ENCODE measurements at regions not wholly inside any gene's neighbourhood (a gene's known extent, or its start where the extent isn't known, plus 50 kb on each side); places are given as distances from the start of the nearest gene placed in this dataset.
A peak's percentile ranks its signal among the peaks of the same experiment; 100 is the strongest.
"Not testable (repeated sequence)": the region's sequence is repeated elsewhere in the genome, so short reads cannot be mapped to it uniquely, and the experiment has no call there.

- H3K27me3 Mint-ChIP-seq (ENCODE audit: low read depth), result peaks cover 10% of the 10 kb centered on the region
- TF ChIP-seq CTCF (conservative IDR thresholded peaks at IDR 0.05), result no peak
- H3K9me3 Mint-ChIP-seq, result no peaks in the 10 kb centered on the region
- no peak for DNase-seq (ENCODE audit: low read depth, low spot score)
- no peak overlapping the region for H3K27ac Mint-ChIP-seq (ENCODE audit: unreplicated experiment)
- no peaks in the 10 kb centered on the region for H3K36me3 Mint-ChIP-seq (ENCODE audit: low read depth)
- H3K4me1 Mint-ChIP-seq, result no peaks in the 10 kb centered on the region
- no peak overlapping the region for H3K4me3 Mint-ChIP-seq
These were observed 84.4 kb upstream of the XYLT1 start for GRCh38 chr16:17555176-17555575.

- Mint-ChIP-seq H3K27ac (ENCODE audit: unreplicated experiment) (no peak overlapping the region), H3K27me3 (ENCODE audit: low read depth) (no peaks in the 10 kb centered on the region), H3K36me3 (ENCODE audit: low read depth) (no peaks in the 10 kb centered on the region), H3K4me1 (no peaks in the 10 kb centered on the region), H3K4me3 (no peak overlapping the region), H3K9me3 (peaks cover 4% of the 10 kb centered on the region)
- TF ChIP-seq CTCF (conservative IDR thresholded peaks at IDR 0.05), result no peak
- no peak for DNase-seq (ENCODE audit: low read depth, low spot score)
These were observed 81.6 kb upstream of the XYLT1 start for GRCh38 chr16:17552351-17552750.

- H3K27ac Mint-ChIP-seq (ENCODE audit: unreplicated experiment); H3K27me3 Mint-ChIP-seq (ENCODE audit: low read depth); H3K4me1 Mint-ChIP-seq; H3K9me3 Mint-ChIP-seq; H3K4me3 Mint-ChIP-seq; DNase-seq (ENCODE audit: low read depth, low spot score); H3K36me3 Mint-ChIP-seq (ENCODE audit: low read depth): not testable (repeated sequence)
These were observed 80.9 kb upstream of the XYLT1 start for GRCh38 chr16:17551682-17552081.

- H3K27me3 Mint-ChIP-seq (ENCODE audit: low read depth), result no peaks in the 10 kb centered on the region
- H3K4me1 Mint-ChIP-seq, result no peaks in the 10 kb centered on the region
- TF ChIP-seq CTCF (conservative IDR thresholded peaks at IDR 0.05), result no peak
- no peak overlapping the region for H3K27ac Mint-ChIP-seq (ENCODE audit: unreplicated experiment)
- peaks cover 15% of the 10 kb centered on the region for H3K9me3 Mint-ChIP-seq
- no peak for DNase-seq (ENCODE audit: low read depth, low spot score)
- no peaks in the 10 kb centered on the region for H3K36me3 Mint-ChIP-seq (ENCODE audit: low read depth)
- no peak overlapping the region for H3K4me3 Mint-ChIP-seq
These were observed 78.1 kb upstream of the XYLT1 start for GRCh38 chr16:17548825-17549224.

- DNase-seq (ENCODE audit: low read depth, low spot score), result peak; percentile 5
- no peaks in the 10 kb centered on the region for H3K36me3 Mint-ChIP-seq (ENCODE audit: low read depth)
- TF ChIP-seq CTCF (conservative IDR thresholded peaks at IDR 0.05), result peak; percentile 50
- H3K27ac Mint-ChIP-seq (ENCODE audit: unreplicated experiment), result no peak overlapping the region
- H3K27me3 Mint-ChIP-seq (ENCODE audit: low read depth), result no peaks in the 10 kb centered on the region
- peaks cover 15% of the 10 kb centered on the region for H3K9me3 Mint-ChIP-seq
- no peaks in the 10 kb centered on the region for H3K4me1 Mint-ChIP-seq
- no peak overlapping the region for H3K4me3 Mint-ChIP-seq
These were observed 74.0 kb upstream of the XYLT1 start for GRCh38 chr16:17544785-17545184.

- Mint-ChIP-seq H3K27me3 (ENCODE audit: low read depth) (no peaks in the 10 kb centered on the region), H3K4me1 (no peaks in the 10 kb centered on the region), H3K4me3 (no peak overlapping the region), H3K27ac (ENCODE audit: unreplicated experiment) (no peak overlapping the region), H3K36me3 (ENCODE audit: low read depth) (no peaks in the 10 kb centered on the region), H3K9me3 (peaks cover 15% of the 10 kb centered on the region)
- TF ChIP-seq CTCF (conservative IDR thresholded peaks at IDR 0.05), result no peak
- no peak for DNase-seq (ENCODE audit: low read depth, low spot score)
These were observed 73.5 kb upstream of the XYLT1 start for GRCh38 chr16:17544304-17544703.
